ENCODE measurements at regions not wholly inside any gene's neighbourhood (a gene's known extent, or its start where the extent isn't known, plus 50 kb on each side); places are given as distances from the start of the nearest gene placed in this dataset.

- no peaks in the 10 kb centered on the region for H3K36me3 ChIP-seq (ENCODE audit: control insufficient read depth in 3 of 3, insufficient read depth in 3 of 3, low read length in 3 of 3)
- H3K9me3 ChIP-seq (ENCODE audit: control insufficient read depth in 3 of 3, low read length in 3 of 3), result peaks cover 1 to 5% (median 3%) of the 10 kb centered on the region in 3 donors
- no peak overlapping the region for H3K27ac ChIP-seq (ENCODE audit: low read depth, low read length)
- H3K27me3 ChIP-seq (ENCODE audit: control insufficient read depth in 3 of 3, insufficient read depth in 3 of 3, low read length in 3 of 3), result peaks cover 21 to 54% (median 30%) of the 10 kb centered on the region in 3 donors
- H3K4me3 ChIP-seq (ENCODE audit: low read length in 3 of 3), result no peak overlapping the region
- no peak overlapping the region for H3K9ac ChIP-seq (ENCODE audit: low read depth in 1 of 3, low read length in 3 of 3)
- H3K4me1 ChIP-seq (ENCODE audit: control insufficient read depth in 3 of 3, insufficient read depth in 3 of 3, low read length in 3 of 3), result no peaks in the 10 kb centered on the region
These were observed 417.3 kb downstream of the SHANK2 start for GRCh38 chr11:70834984-70835560.

- Histone ChIP-seq H3K4me3 (ENCODE audit: low read length in 3 of 3) (no peak overlapping the region), H3K9me3 (ENCODE audit: control insufficient read depth in 3 of 3, low read length in 3 of 3) (peaks cover 2 to 5% (median 3%) of the 10 kb centered on the region in 3 donors), H3K4me1 (ENCODE audit: control insufficient read depth in 3 of 3, insufficient read depth in 3 of 3, low read length in 3 of 3) (no peaks in the 10 kb centered on the region), H3K27ac (ENCODE audit: low read depth, low read length) (no peak overlapping the region), H3K27me3 (ENCODE audit: control insufficient read depth in 3 of 3, insufficient read depth in 3 of 3, low read length in 3 of 3) (peaks cover 13 to 49% (median 24%) of the 10 kb centered on the region in 3 donors), H3K9ac (ENCODE audit: low read depth in 1 of 3, low read length in 3 of 3) (no peak overlapping the region), H3K36me3 (ENCODE audit: control insufficient read depth in 3 of 3, insufficient read depth in 3 of 3, low read length in 3 of 3) (no peaks in the 10 kb centered on the region)
These were observed 416.3 kb downstream of the SHANK2 start for GRCh38 chr11:70836071-70836470.

- peaks cover 2 to 5% (median 3%) of the 10 kb centered on the region in 3 donors for H3K9me3 ChIP-seq (ENCODE audit: control insufficient read depth in 3 of 3, low read length in 3 of 3)
- H3K4me3 ChIP-seq (ENCODE audit: low read length in 3 of 3), result no peak overlapping the region
- no peak overlapping the region for H3K27ac ChIP-seq (ENCODE audit: low read depth, low read length)
- H3K27me3 ChIP-seq (ENCODE audit: control insufficient read depth in 3 of 3, insufficient read depth in 3 of 3, low read length in 3 of 3), result peaks cover 8 to 37% (median 35%) of the 10 kb centered on the region in 3 donors
- no peaks in the 10 kb centered on the region for H3K4me1 ChIP-seq (ENCODE audit: control insufficient read depth in 3 of 3, insufficient read depth in 3 of 3, low read length in 3 of 3)
- H3K9ac ChIP-seq (ENCODE audit: low read depth in 1 of 3, low read length in 3 of 3), result no peak overlapping the region
- H3K36me3 ChIP-seq (ENCODE audit: control insufficient read depth in 3 of 3, insufficient read depth in 3 of 3, low read length in 3 of 3), result no peaks in the 10 kb centered on the region
These were observed 414.2 kb downstream of the SHANK2 start for GRCh38 chr11:70838198-70838597.

GRCh38 chr11:70839851-70840250 is 412.5 kb downstream of the SHANK2 start:
- Histone ChIP-seq H3K9ac (ENCODE audit: low read depth in 1 of 3, low read length in 3 of 3) (no peak overlapping the region), H3K36me3 (ENCODE audit: control insufficient read depth in 3 of 3, insufficient read depth in 3 of 3, low read length in 3 of 3) (no peaks in the 10 kb centered on the region), H3K4me1 (ENCODE audit: control insufficient read depth in 3 of 3, insufficient read depth in 3 of 3, low read length in 3 of 3) (no peaks in the 10 kb centered on the region), H3K27ac (ENCODE audit: low read depth, low read length) (no peak overlapping the region), H3K4me3 (ENCODE audit: low read length in 3 of 3) (no peak overlapping the region), H3K9me3 (ENCODE audit: control insufficient read depth in 3 of 3, low read length in 3 of 3) (peaks cover 2 to 5% (median 3%) of the 10 kb centered on the region in 3 donors), H3K27me3 (ENCODE audit: control insufficient read depth in 3 of 3, insufficient read depth in 3 of 3, low read length in 3 of 3) (peaks cover 8 to 43% (median 36%) of the 10 kb centered on the region in 3 donors)

GRCh38 chr11:70841264-70841663 is 411.1 kb downstream of the SHANK2 start:
- Histone ChIP-seq H3K4me3 (ENCODE audit: low read length in 3 of 3) (no peak overlapping the region), H3K4me1 (ENCODE audit: control insufficient read depth in 3 of 3, insufficient read depth in 3 of 3, low read length in 3 of 3) (no peaks in the 10 kb centered on the region), H3K9ac (ENCODE audit: low read depth in 1 of 3, low read length in 3 of 3) (no peak overlapping the region), H3K27me3 (ENCODE audit: control insufficient read depth in 3 of 3, insufficient read depth in 3 of 3, low read length in 3 of 3) (peaks cover 3 to 34% (median 30%) of the 10 kb centered on the region in 3 donors), H3K9me3 (ENCODE audit: control insufficient read depth in 3 of 3, low read length in 3 of 3) (peaks cover 2 to 5% (median 3%) of the 10 kb centered on the region in 3 donors), H3K27ac (ENCODE audit: low read depth, low read length) (no peak overlapping the region), H3K36me3 (ENCODE audit: control insufficient read depth in 3 of 3, insufficient read depth in 3 of 3, low read length in 3 of 3) (no peaks in the 10 kb centered on the region)

- no peaks in the 10 kb centered on the region for H3K4me1 ChIP-seq (ENCODE audit: control insufficient read depth in 3 of 3, insufficient read depth in 3 of 3, low read length in 3 of 3)
- H3K9me3 ChIP-seq (ENCODE audit: control insufficient read depth in 3 of 3, low read length in 3 of 3), result peaks cover 2 to 5% (median 3%) of the 10 kb centered on the region in 3 donors
- H3K27ac ChIP-seq (ENCODE audit: low read depth, low read length), result no peak overlapping the region
- no peaks in the 10 kb centered on the region for H3K36me3 ChIP-seq (ENCODE audit: control insufficient read depth in 3 of 3, insufficient read depth in 3 of 3, low read length in 3 of 3)
- H3K9ac ChIP-seq (ENCODE audit: low read depth in 1 of 3, low read length in 3 of 3), result no peak overlapping the region
- H3K4me3 ChIP-seq (ENCODE audit: low read length in 3 of 3), result no peak overlapping the region
- H3K27me3 ChIP-seq (ENCODE audit: control insufficient read depth in 3 of 3, insufficient read depth in 3 of 3, low read length in 3 of 3), result peaks cover 3 to 36% (median 36%) of the 10 kb centered on the region in 3 donors
These were observed 410.1 kb downstream of the SHANK2 start for GRCh38 chr11:70842256-70842655.

- H3K4me1 ChIP-seq (ENCODE audit: control insufficient read depth in 3 of 3, insufficient read depth in 3 of 3, low read length in 3 of 3), result no peaks in the 10 kb centered on the region
- H3K9me3 ChIP-seq (ENCODE audit: control insufficient read depth in 3 of 3, low read length in 3 of 3), result peaks cover 2 to 5% (median 3%) of the 10 kb centered on the region in 3 donors
- no peak overlapping the region for H3K9ac ChIP-seq (ENCODE audit: low read depth in 1 of 3, low read length in 3 of 3)
- H3K4me3 ChIP-seq (ENCODE audit: low read length in 3 of 3), result no peak overlapping the region
- H3K36me3 ChIP-seq (ENCODE audit: control insufficient read depth in 3 of 3, insufficient read depth in 3 of 3, low read length in 3 of 3), result no peaks in the 10 kb centered on the region
- H3K27me3 ChIP-seq (ENCODE audit: control insufficient read depth in 3 of 3, insufficient read depth in 3 of 3, low read length in 3 of 3), result peaks cover 3 to 35% (median 33%) of the 10 kb centered on the region in 3 donors
- no peak overlapping the region for H3K27ac ChIP-seq (ENCODE audit: low read depth, low read length)
These were observed 409.7 kb downstream of the SHANK2 start for GRCh38 chr11:70842701-70843100.

- Histone ChIP-seq H3K9me3 (ENCODE audit: control insufficient read depth in 3 of 3, low read length in 3 of 3) (peaks cover 0 to 2% (median 0%) of the 10 kb centered on the region in 3 donors), H3K27ac (ENCODE audit: low read depth, low read length) (no peak overlapping the region), H3K27me3 (ENCODE audit: control insufficient read depth in 3 of 3, insufficient read depth in 3 of 3, low read length in 3 of 3) (peaks cover 3 to 40% (median 33%) of the 10 kb centered on the region in 3 donors), H3K36me3 (ENCODE audit: control insufficient read depth in 3 of 3, insufficient read depth in 3 of 3, low read length in 3 of 3) (no peaks in the 10 kb centered on the region), H3K9ac (ENCODE audit: low read depth in 1 of 3, low read length in 3 of 3) (no peak overlapping the region), H3K4me3 (ENCODE audit: low read length in 3 of 3) (no peak overlapping the region), H3K4me1 (ENCODE audit: control insufficient read depth in 3 of 3, insufficient read depth in 3 of 3, low read length in 3 of 3) (no peaks in the 10 kb centered on the region)
These were observed 408.5 kb downstream of the SHANK2 start for GRCh38 chr11:70843906-70844305.

GRCh38 chr11:70844387-70844786 is 408.0 kb downstream of the SHANK2 start:
- no peaks in the 10 kb centered on the region for H3K4me1 ChIP-seq (ENCODE audit: control insufficient read depth in 3 of 3, insufficient read depth in 3 of 3, low read length in 3 of 3)
- H3K9me3 ChIP-seq (ENCODE audit: control insufficient read depth in 3 of 3, low read length in 3 of 3), result peaks cover 0 to 2% (median 0%) of the 10 kb centered on the region in 3 donors
- H3K9ac ChIP-seq (ENCODE audit: low read depth in 1 of 3, low read length in 3 of 3), result no peak overlapping the region
- no peak overlapping the region for H3K4me3 ChIP-seq (ENCODE audit: low read length in 3 of 3)
- H3K27ac ChIP-seq (ENCODE audit: low read depth, low read length), result no peak overlapping the region
- H3K36me3 ChIP-seq (ENCODE audit: control insufficient read depth in 3 of 3, insufficient read depth in 3 of 3, low read length in 3 of 3), result no peaks in the 10 kb centered on the region
- H3K27me3 ChIP-seq (ENCODE audit: control insufficient read depth in 3 of 3, insufficient read depth in 3 of 3, low read length in 3 of 3), result peaks cover 3 to 40% (median 33%) of the 10 kb centered on the region in 3 donors

GRCh38 chr11:70845591-70846041 is 406.8 kb downstream of the SHANK2 start:
- Histone ChIP-seq H3K27me3 (ENCODE audit: control insufficient read depth in 3 of 3, insufficient read depth in 3 of 3, low read length in 3 of 3) (peaks cover 3 to 40% (median 26%) of the 10 kb centered on the region in 3 donors), H3K36me3 (ENCODE audit: control insufficient read depth in 3 of 3, insufficient read depth in 3 of 3, low read length in 3 of 3) (no peaks in the 10 kb centered on the region), H3K27ac (ENCODE audit: low read depth, low read length) (no peak overlapping the region), H3K4me1 (ENCODE audit: control insufficient read depth in 3 of 3, insufficient read depth in 3 of 3, low read length in 3 of 3) (no peaks in the 10 kb centered on the region), H3K9me3 (ENCODE audit: control insufficient read depth in 3 of 3, low read length in 3 of 3) (no peaks in the 10 kb centered on the region), H3K9ac (ENCODE audit: low read depth in 1 of 3, low read length in 3 of 3) (no peak overlapping the region), H3K4me3 (ENCODE audit: low read length in 3 of 3) (no peak overlapping the region)
